HG02588 (cell line): ENCODE measurements at regions not wholly inside any gene's neighbourhood (a gene's known extent, or its start where the extent isn't known, plus 50 kb on each side); places are given as distances from the start of the nearest gene placed in this dataset.
"Not testable (repeated sequence)": the region's sequence is repeated elsewhere in the genome, so short reads cannot be mapped to it uniquely, and the experiment has no call there.

Experiments
- ATAC-seq: cut with Tn5 transposase; IDR thresholded peaks from one replicate; pipeline ENCODE4 v1.9.1; 2021; ENCODE audit warnings: mild to moderate bottlenecking, moderate library complexity; ENCODE audit not compliant: unreplicated experiment

DNA sequence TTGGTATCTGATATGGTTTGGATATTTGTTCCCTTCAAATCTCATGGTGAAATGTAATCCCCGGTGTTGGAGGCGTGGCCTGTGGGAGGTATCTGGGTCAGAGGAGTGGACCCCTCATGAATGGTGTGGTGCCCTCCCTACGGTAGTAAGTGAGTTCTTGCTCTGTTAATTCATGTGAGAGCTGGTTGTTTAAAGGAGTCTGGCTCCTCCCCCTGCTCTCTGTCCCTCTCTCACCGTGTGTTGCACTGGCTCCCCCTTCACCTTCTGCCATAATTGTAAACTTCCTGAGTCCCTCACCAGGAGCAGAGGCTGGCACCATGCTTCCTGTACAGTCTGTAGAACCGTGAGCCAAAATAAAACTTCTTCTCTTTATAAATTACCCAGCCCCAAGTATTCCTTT lies 246.9 kb upstream of the AGTR1 start:
- ATAC-seq: no peak

DNA sequence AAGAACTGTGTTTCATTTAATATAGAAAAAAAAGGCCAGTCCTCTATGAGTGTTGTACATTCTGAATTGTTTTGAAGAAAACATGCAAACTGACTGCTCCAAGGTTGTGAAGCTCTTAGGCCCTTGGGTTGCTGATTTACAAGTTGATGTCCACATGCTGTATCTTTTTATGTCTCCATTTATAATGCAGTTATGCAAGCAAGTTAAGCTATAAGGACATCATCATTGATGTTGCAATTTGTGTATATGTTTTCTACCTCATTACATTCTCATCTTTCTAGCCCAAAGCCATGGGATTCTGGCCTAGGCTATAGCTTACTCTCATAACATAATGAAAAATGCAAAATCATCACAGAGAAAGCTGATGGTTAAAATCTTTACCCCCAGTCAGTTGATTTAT lies 245.7 kb upstream of the AGTR1 start:
- ATAC-seq: no peak

DNA sequence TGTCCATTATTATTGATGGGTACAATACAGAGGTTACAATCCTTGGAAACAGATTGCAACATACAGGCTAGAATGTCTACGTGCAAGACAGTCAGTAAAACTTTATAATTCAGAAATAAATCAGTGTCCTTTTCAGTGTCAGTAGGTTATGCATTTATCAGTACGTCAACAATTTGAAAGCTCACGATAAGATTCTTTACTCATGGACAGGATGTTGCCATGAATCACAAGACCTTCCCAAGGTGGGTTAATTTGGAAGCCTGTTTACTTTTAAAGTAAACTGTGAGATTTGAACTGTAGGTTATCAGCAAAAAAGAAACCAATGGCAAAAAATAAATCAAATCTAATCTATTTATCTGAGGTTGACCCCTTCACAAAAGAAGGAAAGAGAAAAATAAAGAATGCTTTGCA lies 243.9 kb upstream of the AGTR1 start:
- no peak for ATAC-seq

DNA sequence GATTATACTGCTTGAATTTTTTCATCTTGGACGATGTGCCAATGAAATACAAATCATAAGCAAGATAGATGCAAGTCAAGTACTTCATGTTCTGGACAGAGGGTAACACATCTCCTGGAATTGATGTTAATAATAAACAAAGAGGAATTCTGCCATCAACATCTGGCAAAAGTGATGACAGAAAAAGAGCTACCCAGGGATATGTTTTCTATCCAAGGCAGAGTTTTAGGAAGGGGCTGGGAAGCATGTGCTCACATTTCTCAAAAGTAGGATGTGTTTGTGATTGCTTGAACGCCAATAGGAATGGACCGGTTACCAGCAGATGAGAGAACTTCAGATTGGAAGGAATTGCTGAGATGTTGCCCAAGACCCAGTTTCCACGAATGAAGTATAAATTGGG lies 242.6 kb upstream of the AGTR1 start:
- ATAC-seq: no peak

DNA sequence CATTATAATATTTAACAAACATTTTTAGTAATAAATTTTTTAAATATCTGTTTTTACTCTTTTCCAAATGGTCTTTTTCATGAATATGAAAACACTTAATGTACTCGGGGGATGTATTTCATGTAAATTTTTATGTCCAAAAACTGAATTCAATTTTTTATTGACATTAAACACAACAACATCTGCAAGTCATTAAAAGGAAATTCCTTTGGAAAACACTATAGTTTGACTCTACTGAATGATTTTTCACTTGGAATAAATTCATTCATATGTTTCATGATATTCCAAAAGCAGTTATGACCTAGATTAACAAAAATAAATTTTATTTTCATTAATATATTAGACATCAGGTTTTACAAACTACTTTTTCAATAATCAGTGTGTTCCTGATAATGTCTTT lies 239.8 kb upstream of the AGTR1 start:
- ATAC-seq: no peak

DNA sequence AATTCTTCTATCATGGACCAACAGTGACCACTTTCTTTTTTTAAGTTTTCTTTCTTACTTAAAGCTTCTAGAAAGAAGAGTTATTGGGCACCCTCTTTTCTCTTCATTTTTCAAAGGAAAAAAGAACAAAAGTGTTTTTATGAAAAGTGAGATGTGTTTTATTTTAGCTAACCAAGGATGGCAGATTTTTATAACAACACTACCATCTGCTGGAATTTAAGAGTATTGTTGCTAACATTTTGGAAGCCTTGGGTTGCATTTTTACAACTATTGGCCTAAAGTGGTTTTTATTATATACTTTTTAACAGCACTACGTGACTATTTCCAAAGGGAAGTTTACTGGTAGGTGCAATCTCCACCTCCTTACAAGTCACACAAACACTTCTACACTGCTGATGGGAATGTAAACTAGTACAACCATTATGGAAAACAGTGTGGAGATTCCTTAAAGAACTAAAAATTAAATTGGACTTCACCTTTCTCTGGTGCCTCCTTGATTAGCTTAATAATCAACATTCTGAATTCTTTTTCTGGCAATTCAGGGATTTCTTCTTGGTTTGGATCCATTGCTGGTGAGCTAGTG lies 237.7 kb upstream of the AGTR1 start:
- no peak for ATAC-seq

DNA sequence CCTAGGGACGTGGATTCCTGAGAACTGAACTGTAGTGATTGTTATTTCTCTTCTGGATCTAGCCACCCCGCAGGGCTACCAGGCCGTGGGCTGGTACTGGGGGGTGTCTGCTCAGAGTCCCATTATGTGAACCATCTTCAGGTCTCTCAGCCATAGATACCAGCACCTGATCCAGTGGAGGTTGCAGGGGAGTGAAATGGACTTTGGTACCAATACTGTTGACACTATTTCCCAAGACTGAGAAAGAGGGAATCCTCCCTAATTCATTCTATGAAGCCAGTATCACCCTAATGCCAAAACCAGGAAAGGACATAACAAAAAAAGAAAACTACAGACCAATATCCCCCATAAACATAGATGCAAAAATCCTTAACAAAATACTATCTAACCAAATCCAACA lies 237.0 kb upstream of the AGTR1 start:
- ATAC-seq: no peak

DNA sequence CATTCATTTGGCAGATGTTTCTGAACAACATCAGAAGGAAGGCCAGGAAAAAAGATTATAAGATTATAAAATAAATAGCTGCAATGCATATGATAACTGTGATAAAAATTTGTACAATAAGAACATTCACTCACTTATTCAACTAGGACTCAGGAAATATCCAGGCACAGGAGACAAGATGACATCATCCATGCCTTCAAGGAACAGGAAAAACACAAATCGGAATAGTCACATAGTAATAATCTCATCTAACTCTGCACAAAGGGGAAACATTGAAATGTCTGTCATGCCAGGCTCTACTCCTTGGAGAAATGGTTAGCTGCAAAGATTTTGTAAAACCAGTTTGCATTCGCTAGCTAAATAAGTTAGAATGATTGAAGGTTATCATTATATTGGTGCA lies 233.5 kb upstream of the AGTR1 start:
- no peak for ATAC-seq

DNA sequence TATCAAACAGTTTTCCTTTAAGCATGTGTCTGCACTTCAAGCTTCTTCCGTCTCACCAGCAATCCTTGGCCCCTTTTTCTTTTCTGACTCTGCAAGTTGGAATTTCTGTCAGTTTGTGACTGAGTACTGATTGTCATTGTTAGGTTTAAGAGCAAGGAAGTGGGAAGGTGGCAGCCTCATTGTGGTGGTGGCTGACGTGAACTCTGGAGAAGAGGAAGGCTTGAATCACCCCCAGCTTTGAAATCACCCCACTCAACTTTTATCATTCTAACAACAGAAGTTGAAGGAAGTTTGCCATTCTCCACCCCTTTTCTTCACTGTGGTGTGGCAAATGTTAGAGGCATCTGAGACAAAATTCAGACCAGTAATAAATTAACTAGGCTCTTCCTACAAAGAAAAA lies 231.6 kb upstream of the AGTR1 start:
- ATAC-seq: no peak

DNA sequence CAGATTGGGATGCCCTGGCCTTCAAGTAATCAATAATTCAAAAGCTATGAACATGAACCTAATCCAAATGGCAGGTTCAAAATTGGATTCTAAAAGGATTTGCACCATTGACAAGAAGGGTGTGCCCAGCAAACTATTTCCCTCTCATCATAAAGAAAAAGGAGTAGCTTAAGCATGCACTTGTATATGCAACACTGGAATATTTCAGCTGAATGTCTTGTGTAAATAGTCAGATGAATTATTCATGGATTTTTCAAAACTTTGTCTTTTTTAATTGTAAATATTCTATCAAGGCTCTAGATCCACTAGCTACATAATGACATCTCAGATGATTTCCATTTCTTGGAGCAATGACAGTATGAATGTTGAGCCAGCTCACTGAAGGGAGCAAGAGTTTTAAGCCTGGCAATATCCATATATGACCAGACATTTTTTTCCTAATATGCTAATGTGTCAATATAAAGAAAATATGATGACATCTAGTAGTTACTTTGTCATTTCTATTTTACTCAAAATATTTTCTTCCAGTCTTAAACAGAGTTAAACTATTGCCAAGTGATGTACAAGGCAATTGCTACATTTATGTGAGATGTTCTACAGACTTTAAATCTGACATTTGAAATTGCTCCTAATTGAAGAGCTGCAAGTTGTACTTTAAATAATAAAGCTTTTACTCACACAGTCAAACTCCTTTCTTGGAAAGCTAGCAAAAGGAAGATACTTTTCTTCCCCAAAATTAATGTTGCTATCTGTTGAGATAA lies 230.5 kb upstream of the AGTR1 start:
- no peak for ATAC-seq

DNA sequence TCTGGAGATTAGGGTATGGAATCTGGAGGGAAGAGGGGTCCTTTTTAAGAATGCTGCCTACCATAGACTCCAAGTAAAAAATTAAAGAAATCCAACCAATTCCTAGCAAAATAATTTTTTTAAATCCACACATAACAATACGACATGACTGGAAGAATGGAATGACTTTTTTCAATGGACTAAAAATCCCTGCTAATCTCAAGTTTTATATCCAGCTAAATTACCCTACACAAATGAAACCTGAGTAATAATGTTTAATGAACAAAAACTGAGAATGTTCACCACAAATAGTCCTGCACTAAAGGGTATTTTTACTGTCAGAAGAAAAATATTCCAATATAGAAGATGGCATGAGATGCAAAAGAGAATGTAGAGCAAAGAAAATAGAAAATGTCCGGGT lies 220.3 kb upstream of the AGTR1 start:
- no peak for ATAC-seq

DNA sequence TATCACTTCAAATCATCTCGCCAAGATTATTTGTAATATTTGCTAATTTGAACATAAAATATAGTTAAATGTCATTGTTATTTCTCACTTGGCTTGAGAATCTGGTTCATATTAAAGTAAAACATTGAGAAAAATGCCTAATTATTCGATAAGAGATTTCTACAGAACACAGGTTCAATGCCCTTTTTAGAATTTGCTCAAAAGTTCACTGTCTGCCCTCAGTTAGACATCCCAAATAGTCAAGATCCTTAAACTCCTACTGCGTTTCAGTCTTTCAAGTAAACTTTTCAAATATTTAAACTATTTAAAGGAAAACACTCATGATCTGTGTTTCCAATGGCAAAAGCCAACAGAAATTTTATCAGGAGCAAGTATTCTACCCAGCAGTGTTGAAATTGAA lies 204.1 kb upstream of the AGTR1 start:
- no peak for ATAC-seq

DNA sequence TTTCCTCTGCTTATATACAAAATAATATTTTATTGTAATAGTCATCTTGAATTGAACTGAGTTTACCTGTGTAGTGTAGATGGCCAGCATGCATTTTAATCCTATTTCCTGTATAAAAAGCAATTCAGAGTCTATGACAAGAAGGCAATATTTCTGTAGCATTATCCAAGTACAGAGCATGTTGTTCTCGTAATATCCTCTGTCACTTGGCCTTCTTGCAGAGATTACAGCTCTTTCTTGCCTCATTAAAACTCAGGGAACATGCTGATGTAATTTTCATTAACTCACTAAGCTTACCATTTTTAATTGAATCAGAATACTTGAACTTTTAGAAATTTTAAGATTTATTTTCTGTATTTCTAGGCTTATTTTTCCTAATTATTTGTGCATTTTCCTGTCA lies 203.3 kb upstream of the AGTR1 start:
- ATAC-seq: no peak

DNA sequence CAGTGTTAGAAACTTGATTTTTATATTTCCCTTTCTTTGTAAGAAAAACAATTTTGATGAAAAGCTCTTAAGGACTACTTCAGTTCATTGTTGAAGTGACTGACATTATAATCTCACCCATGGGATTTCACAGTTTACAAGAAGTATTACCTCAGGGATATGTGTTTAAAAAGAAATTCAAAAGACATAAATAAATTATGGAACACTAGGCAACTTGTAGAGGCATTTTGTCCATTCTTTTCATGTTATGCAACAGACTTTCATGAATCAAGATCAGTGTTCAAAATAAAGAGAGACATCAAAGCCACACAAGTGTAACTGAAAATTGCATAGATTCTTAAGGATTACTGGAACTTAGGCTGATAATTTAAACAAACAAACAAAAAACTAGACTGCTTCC lies 196.8 kb upstream of the AGTR1 start:
- no peak for ATAC-seq

DNA sequence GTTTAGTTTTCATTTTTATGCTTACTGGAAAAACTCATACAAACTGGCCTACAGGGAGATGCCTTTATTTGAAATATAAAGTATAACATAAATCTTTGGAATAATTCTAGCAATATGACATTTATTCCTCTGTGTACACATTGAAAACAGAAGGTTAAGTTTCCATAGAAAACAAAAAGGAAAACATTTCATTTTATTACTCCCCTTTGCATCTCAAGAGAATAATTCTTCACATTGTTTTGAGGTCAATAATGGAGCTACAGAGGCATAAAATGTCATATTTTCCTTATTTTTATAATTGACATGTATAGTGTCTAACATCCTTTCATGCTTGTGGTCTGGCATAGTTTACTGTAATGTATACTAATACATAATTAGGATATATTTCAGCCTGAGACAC lies 187.6 kb upstream of the AGTR1 start:
- no peak for ATAC-seq

DNA sequence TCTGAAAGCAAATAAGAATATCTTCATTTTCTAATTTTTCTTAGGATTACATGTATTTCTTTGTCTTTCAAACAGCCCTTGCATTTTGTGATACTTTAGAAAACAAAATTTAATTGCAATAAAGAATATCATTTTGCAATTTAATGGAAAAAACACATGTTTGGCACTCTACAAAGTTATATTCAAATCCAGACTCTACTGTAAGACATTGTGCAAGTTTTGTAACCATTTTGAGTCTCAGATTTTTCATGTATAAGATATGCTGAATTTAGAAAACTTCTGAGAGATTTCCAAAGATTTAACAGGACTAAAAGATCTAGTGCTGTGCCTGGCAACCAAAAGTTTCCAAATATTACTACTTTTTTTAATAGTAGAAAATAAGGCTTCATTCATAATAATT lies 187.1 kb upstream of the AGTR1 start:
- ATAC-seq: no peak

DNA sequence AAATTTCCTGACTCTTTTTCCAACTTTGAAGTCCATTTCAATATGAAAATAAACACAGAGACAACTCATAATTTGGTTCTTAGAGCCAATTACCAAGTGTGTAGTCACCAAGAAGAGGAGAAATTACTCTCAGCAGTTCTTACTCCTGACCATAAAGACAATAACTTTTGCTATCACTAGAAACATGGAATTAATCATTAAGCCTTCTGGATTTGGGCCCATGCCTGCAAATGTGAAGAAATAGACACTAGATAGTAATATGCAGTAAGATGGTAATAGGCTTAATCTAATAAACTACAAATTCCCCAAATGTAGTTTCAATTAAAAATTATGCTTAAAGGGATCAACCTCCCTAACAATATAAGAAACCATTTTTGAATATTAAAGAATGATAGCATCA lies 185.1 kb upstream of the AGTR1 start:
- no peak for ATAC-seq

DNA sequence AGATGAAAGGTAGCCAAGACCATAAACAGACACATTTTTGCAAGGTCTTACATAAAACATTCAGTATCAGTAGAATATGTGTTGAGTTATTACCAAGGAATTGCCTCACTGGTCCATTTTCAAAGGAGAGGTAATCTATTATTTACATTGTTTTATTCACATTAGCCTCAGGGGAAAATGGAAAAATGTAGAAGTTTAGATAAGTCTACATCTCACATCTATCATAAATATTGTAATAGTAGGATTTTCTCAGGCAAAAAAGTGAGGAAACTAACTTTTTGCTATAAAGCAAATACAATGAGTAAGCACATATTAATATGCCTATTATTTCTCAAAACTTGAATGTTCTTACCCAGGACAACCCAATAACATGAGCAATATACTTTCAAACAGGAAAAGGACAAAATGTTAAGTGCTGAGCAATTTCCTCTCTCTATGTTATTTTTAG lies 184.6 kb upstream of the AGTR1 start:
- ATAC-seq: no peak

DNA sequence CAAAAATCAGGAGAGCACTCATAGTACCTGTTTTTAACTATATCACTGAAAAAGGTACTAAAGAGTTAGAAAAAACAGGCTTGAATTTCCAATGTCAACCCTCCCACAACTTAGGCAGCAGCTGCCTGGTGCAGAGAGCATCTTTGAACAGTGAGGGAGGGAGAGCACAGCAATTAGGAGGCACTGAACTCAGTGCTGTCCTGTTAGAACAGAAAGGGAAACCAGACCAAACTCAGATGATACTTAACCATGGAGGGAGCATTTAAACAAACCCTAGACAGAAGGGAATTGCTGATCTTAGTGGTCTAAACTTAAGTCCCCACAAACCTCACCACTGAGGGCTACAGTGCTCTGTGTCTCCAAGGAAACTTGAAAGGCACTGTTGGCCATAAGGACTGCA lies 179.2 kb upstream of the AGTR1 start:
- ATAC-seq: no peak

DNA sequence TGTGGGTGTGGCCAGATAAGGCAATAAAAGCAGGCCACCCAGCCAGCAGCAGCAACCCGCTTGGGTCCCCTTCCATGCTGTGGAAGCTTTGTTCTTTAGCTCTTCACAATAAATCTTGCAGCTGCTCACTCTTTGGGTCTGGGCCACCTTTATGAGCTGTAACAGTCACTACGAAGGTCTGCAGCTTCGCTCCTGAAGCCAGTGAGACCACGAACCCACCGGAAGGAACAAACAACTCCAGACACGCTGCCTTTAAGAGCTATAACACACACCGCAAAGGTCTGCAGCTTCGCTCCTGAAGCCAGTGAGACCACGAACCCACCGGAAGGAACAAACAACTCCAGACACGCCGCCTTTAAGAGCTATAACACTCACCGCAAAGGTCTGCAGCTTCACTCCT lies 172.1 kb upstream of the AGTR1 start:
- ATAC-seq: not testable (repeated sequence)

DNA sequence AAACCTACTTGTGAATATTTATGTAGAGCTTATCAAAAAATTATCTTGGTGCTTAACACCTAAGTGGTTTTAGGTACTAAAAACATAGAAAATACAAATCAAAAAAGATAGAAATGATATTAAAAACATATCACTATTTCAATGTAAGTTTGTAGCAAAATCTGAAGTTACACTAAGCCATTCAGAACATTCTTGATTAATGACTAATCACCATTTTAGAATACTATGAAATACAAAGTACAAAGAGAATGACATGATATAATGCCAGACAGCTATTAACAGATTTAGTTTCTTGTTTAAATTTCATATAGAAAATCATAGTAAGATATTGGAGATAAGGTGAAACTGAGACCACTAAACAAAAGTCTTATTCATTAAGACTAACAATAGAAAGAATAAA lies 169.7 kb upstream of the AGTR1 start:
- no peak for ATAC-seq

DNA sequence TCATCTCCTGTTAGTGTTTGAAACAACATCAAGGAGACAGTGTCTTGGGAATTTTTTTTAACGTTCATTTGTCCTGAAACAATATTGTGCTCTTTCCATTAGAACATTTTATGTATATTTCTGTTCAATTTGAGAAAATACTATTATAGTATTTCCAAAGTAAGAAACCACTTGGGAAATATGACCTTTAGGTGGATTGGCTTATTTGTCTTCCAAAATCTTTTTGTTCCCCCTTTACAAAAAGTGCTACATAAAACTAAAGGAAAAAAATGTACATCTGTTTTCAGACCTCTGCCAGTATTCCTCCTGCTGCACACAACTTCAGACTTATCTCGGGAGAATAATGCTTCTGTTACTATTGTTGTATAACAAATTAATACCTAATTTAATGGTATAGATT lies 165.9 kb upstream of the AGTR1 start:
- ATAC-seq: no peak

DNA sequence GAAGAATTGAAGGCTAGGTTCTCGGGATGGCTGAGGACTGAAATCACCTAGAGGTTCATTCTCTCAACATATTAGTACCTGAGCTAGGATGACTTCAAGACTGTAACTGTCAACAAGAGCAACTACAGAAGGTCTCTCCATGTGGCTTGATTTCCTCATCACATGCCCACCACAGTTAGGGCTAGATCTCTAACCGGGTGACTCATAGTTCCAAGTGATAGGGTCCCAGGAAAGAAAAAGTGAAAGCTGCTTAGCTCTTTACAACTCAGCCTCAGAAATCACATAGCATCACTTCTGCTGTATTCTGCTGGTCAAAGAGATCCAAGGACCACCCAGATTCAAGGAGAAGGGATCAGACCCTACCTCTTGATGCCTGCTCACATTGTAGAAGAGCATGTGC lies 165.4 kb upstream of the AGTR1 start:
- ATAC-seq: no peak
